ENCODE measurements at regions not wholly inside any gene's neighbourhood (a gene's known extent, or its start where the extent isn't known, plus 50 kb on each side); places are given as distances from the start of the nearest gene placed in this dataset.

DNA sequence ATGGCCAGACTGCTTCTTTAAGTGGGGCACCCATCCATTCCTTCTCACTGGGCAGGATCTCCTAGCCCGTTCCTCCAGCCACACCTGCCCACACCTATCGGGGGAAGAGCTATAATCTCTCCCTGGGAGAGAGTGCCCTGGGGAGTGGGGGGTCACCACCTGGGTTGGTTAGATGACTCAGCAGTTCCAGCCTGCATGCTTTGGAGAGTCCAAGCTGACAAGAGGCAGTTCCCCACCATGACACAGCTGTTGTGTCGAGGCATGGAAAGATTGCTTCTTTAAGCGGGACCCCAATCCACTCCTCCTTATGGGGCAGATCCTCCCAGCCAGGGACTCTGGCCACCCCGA is 52.6 kb upstream of the PPFIA2 start:
- TF ChIP-seq, protein P1, sequence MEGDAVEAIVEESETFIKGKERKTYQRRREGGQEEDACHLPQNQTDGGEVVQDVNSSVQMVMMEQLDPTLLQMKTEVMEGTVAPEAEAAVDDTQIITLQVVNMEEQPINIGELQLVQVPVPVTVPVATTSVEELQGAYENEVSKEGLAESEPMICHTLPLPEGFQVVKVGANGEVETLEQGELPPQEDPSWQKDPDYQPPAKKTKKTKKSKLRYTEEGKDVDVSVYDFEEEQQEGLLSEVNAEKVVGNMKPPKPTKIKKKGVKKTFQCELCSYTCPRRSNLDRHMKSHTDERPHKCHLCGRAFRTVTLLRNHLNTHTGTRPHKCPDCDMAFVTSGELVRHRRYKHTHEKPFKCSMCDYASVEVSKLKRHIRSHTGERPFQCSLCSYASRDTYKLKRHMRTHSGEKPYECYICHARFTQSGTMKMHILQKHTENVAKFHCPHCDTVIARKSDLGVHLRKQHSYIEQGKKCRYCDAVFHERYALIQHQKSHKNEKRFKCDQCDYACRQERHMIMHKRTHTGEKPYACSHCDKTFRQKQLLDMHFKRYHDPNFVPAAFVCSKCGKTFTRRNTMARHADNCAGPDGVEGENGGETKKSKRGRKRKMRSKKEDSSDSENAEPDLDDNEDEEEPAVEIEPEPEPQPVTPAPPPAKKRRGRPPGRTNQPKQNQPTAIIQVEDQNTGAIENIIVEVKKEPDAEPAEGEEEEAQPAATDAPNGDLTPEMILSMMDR (conservative IDR thresholded peaks at IDR 0.05; ENCODE audit: low read length), result no peak
- no peak overlapping the region for H3K4me3 ChIP-seq (ENCODE audit: low read length)

DNA sequence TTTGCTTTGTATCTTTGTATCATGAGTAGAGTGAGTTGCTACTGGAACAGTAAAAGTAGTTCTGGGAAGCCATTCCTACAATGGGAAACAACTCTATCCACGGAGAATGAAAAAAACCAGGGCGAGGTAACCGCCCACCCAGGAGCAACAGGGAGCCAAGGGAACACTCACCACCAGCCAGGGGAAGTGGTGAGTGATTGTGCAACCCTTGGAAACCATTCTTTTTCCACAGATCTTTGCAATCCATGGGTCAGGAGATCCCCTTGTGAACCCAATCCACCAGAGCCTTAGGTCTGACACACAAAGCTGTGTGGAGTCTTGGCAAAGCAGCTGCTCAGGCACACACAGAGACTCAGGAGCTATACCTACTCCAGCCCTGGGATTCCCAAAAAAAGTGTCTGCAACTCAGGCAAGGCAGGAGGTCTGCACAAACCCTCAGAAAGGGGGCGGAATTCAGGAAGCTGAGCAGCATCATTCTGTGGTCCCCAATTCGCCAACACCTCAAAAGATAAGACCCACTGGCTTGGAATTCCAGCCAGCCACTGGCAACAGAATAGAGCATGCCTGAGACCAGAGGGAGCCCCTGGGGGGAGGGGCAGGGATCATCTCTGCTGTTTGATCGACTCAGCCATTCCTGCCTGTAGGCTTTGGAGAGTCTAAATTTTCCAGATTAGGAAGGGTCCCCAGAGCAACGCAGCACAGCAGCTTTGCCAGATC is 52.1 kb upstream of the PPFIA2 start:
- no peak overlapping the region for H3K4me3 ChIP-seq (ENCODE audit: low read length)
- DNase-seq (ENCODE audit: low read depth), result peak; percentile 29
- TF ChIP-seq, protein P1 (conservative IDR thresholded peaks at IDR 0.05; ENCODE audit: low read length), result no peak

More for the DNA sequence above, 52.6 kb upstream of the PPFIA2 start:
- DNase-seq (ENCODE audit: low read depth), result no peak

DNA sequence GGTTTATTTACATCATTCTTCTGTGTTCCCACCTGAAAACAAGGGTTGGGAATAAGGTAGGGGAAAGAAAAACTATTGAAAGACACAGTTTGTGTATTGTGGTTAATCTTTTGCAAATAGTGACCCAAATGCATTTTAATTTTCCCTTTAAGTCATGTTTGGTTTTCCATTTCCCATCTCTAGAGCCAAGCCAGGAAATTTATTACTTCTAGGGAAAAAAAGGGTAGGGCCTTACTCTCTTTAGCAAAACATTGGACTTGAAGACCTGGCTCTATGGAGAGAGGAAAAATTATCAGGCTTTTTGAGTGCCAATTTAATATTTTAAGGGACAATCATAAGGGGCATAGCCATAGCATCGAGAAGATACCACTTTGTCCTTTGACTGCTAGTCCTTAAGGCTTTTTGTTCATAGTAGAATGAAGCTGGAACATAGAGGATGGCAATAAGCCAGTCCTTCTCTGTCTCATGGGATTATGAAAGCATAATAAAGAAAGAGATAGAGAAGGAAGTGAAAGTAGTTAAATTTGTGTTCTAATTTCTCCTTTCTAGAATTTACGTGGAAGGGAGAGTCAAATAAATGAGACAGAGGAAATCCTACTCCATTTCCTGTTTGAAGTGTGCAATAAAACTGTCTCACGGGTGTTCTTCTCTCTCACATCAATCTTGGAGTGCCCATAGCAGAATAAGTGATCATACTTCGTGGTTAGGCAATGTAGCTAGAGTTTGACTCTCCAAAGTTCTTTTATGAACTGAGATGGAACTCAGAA is 50.9 kb upstream of the PPFIA2 start:
- TF ChIP-seq, protein P1 (conservative IDR thresholded peaks at IDR 0.05; ENCODE audit: low read length), result no peak
- no peak overlapping the region for H3K4me3 ChIP-seq (ENCODE audit: low read length)
- no peak for DNase-seq (ENCODE audit: low read depth)

DNA sequence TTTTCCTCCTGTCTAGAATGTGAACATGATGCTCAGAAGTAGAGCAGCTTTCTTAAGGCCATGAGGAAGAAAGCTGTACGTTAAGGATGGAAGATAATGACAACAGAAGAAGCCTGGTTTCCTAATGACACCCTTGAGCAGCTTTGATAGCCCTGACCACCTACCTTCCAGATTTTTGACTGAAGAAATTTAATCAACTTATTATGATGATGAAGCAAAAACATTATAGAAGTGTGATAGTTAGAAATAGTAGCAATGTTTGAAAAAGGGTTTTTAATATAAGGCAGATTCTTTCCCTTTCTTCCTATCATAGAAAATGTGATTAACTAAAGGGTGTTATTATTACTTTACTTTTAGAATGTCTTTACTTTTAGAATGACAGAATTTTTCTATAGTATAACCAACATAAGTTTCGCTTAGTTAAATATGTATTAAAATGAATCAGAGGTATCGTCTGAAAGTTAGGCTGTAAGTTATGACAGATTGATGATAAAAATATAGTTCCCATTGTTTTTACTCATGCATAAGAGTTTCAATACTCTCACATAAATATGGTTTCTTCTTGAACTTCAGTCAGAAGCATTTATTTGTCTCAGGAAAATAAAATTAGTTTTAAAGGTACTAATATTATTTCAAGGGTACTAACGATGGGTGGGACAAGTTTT is 50.1 kb upstream of the PPFIA2 start:
- no peak for DNase-seq (ENCODE audit: low read depth)
- no peak overlapping the region for H3K4me3 ChIP-seq (ENCODE audit: low read length)
- TF ChIP-seq, protein P1 (conservative IDR thresholded peaks at IDR 0.05; ENCODE audit: low read length), result no peak

Measured in AG10803 (cell line).